Keratinocyte (primary cell): ENCODE measurements at regions not wholly inside any gene's neighbourhood (a gene's known extent, or its start where the extent isn't known, plus 50 kb on each side); places are given as distances from the start of the nearest gene placed in this dataset.

Experiments
- DNase-seq: peaks from one replicate; pipeline ENCODE4 v3.0.0-alpha.2; 2011; ENCODE audit warnings: low read depth, missing footprints, low spot score
- FAIRE-seq: peaks from 2 replicates; lab custom pipeline; 2011; peaks lifted over from hg19 to GRCh38; lab: Jason Lieb, UNC
- H2AFZ ChIP-seq: 2 replicates; pipeline ENCODE4 v1.6.0; 2012; ENCODE audit warnings: low read length, control low read depth, inconsistent platforms; ENCODE audit not compliant: control insufficient read depth
- H3K27ac ChIP-seq: 2 replicates; pipeline ENCODE4 v1.5.1; 2011; ENCODE audit warnings: low read length; ENCODE audit not compliant: control insufficient read depth, insufficient read depth
- H3K27me3 ChIP-seq: 3 replicates; pipeline ENCODE4 v1.6.0; 2011; ENCODE audit warnings: low read length; ENCODE audit not compliant: control insufficient read depth, insufficient read depth; ENCODE audit errors: extremely low read depth
- H3K36me3 ChIP-seq, 2 experiments: 2 replicates in 1 of 2; 3 replicates in 1 of 2; pipeline ENCODE4 v1.5.1; 2011; ENCODE audit warnings: low read length in 2 of 2, mild to moderate bottlenecking in 1 of 2; ENCODE audit not compliant: control insufficient read depth in 2 of 2, insufficient read depth in 2 of 2; ENCODE audit errors: extremely low read depth in 1 of 2
- H3K4me1 ChIP-seq: 3 replicates; pipeline ENCODE4 v1.5.1; 2011; ENCODE audit warnings: low read length; ENCODE audit not compliant: control insufficient read depth, insufficient read depth; ENCODE audit errors: extremely low read depth
- H3K4me2 ChIP-seq: 3 replicates; pipeline ENCODE4 v1.6.0; 2011; ENCODE audit warnings: low read depth, low read length; ENCODE audit not compliant: control insufficient read depth, insufficient read depth; ENCODE audit errors: extremely low read depth
- H3K4me3 ChIP-seq, 3 experiments: fragments of 200-600 bp in 1 of 3; sonication (generic) in 1 of 3; 2 replicates in 2 of 3; 3 replicates in 1 of 3; pipeline ENCODE4 v1.5.1; 2011 to 2016; ENCODE audit warnings: low read length in 3 of 3, mild to moderate bottlenecking in 3 of 3, control low read depth in 2 of 3, inconsistent platforms in 1 of 3, low read depth in 1 of 3, mixed read lengths in 1 of 3, mixed run types in 1 of 3, moderate library complexity in 1 of 3; ENCODE audit not compliant: control insufficient read depth in 2 of 3, insufficient read depth in 2 of 3; ENCODE audit errors: extremely low read depth in 1 of 3
- H3K79me2 ChIP-seq: 2 replicates; pipeline ENCODE4 v1.6.0; 2012; ENCODE audit warnings: low read length; ENCODE audit not compliant: control insufficient read depth, insufficient read depth
- H3K9ac ChIP-seq: 3 replicates; pipeline ENCODE4 v1.6.0; 2011; ENCODE audit warnings: low read length; ENCODE audit not compliant: control insufficient read depth, insufficient read depth; ENCODE audit errors: extremely low read depth
- H3K9me1 ChIP-seq: 3 replicates; pipeline ENCODE4 v1.6.0; 2011; ENCODE audit warnings: low read length; ENCODE audit not compliant: control insufficient read depth, insufficient read depth; ENCODE audit errors: extremely low read depth
- H3K9me3 ChIP-seq: 2 replicates; pipeline ENCODE4 v1.5.1; 2012; ENCODE audit warnings: low read depth, low read length; ENCODE audit not compliant: control insufficient read depth
- H4K20me1 ChIP-seq: 3 replicates; pipeline ENCODE4 v1.6.0; 2011; ENCODE audit warnings: low read length; ENCODE audit not compliant: control insufficient read depth, insufficient read depth; ENCODE audit errors: extremely low read depth
- EZH2 ChIP-seq: IDR thresholded peaks from one replicate; pipeline ENCODE4 v1.6.1; 2012; ENCODE audit warnings: inconsistent platforms, mild to moderate bottlenecking, low read length, moderate library complexity
- dilution Hi-C: fragments of 300-500 bp; cut with MboI; formaldehyde crosslinking; loops from one replicate; pipeline ENCODE4 v1.7.0; 2020; ENCODE audit warnings: low sequenced_read_pairs; ENCODE audit not compliant: extremely low pct_ligation_motif_present
- TF ChIP-seq, protein P1 (sequence below), 3 experiments: IDR thresholded peaks in 1 of 3; conservative IDR thresholded peaks in 1 of 3; optimal IDR thresholded peaks in 1 of 3; 2 replicates in 2 of 3; 3 replicates in 1 of 3; pipeline versions ENCODE3 to v1.5.1; 2011; ENCODE audit warnings: low read length in 3 of 3, mild to moderate bottlenecking in 3 of 3, moderate library complexity in 2 of 3, control low read depth in 1 of 3, inconsistent platforms in 1 of 3; ENCODE audit not compliant: insufficient read depth in 2 of 3; ENCODE audit errors: extremely low read depth in 1 of 3

DNA sequence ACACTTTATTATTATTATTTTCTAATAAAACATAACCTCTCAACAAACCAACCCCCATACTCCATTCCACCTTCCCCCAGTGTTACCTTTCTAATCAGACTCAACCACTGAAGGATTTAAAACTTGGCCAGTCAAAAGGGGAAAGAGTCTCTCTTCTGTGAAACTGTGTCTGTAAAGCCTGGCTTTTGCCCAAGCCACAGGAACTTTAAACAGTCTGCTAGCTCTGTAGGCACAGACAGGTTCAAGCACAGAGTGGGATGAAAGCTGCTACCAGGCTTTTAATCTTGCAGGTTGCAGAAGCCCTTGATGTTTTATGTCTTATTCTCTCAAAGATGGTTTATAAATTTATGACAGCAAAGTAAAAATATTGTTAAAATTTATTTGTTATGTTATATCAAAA lies 585.7 kb downstream of the TENT5A start:
- no peak for TF ChIP-seq EZH2
- TF ChIP-seq, protein P1, sequence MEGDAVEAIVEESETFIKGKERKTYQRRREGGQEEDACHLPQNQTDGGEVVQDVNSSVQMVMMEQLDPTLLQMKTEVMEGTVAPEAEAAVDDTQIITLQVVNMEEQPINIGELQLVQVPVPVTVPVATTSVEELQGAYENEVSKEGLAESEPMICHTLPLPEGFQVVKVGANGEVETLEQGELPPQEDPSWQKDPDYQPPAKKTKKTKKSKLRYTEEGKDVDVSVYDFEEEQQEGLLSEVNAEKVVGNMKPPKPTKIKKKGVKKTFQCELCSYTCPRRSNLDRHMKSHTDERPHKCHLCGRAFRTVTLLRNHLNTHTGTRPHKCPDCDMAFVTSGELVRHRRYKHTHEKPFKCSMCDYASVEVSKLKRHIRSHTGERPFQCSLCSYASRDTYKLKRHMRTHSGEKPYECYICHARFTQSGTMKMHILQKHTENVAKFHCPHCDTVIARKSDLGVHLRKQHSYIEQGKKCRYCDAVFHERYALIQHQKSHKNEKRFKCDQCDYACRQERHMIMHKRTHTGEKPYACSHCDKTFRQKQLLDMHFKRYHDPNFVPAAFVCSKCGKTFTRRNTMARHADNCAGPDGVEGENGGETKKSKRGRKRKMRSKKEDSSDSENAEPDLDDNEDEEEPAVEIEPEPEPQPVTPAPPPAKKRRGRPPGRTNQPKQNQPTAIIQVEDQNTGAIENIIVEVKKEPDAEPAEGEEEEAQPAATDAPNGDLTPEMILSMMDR (optimal IDR thresholded peaks at IDR 0.05 in 1 of 3, IDR thresholded peaks at IDR 0.05 in 1 of 3, conservative IDR thresholded peaks at IDR 0.05 in 1 of 3; ENCODE audit: extremely low read depth in 1 of 3, insufficient read depth in 2 of 3, low read length in 3 of 3): no peak
- Histone ChIP-seq H3K4me1 (no peaks in the 10 kb centered on the region), H3K4me3 (no peak overlapping the region), H3K9me1 (no peaks in the 10 kb centered on the region), H4K20me1 (no peaks in the 10 kb centered on the region), H3K9me3 (no peaks in the 10 kb centered on the region), H3K36me3 (no peaks in the 10 kb centered on the region), H3K27me3 (no peaks in the 10 kb centered on the region), H3K4me2 (no peak overlapping the region), H3K79me2 (no peaks in the 10 kb centered on the region), H3K9ac (no peak overlapping the region), H3K27ac (no peak overlapping the region), H2AFZ (no peak overlapping the region)
- dilution Hi-C loops: no loop called here
- DNase-seq: no peak
- FAIRE-seq: no peak

DNA sequence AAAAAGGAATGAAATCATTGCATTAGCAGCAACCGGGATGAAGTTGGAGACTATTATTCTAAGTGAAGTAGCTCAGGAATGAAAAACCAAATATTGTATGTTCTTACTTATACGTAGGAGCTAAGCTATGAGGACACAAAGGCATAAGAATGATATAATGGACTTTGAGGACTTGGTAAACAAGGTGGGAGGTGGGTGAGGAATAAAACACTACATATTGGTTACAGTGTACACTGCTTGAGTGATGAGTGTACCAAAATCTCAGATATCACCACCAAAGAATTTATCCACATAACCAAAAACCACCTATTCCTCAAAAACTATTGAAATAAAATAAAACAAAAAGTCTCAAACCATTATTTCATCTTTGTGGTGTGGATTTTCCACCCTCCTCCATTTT lies 593.5 kb downstream of the TENT5A start:
- Histone ChIP-seq H4K20me1 (no peaks in the 10 kb centered on the region), H3K27ac (no peak overlapping the region), H2AFZ (no peak overlapping the region), H3K4me2 (no peak overlapping the region), H3K9me3 (no peaks in the 10 kb centered on the region), H3K9me1 (no peaks in the 10 kb centered on the region), H3K4me3 (no peak overlapping the region), H3K27me3 (no peaks in the 10 kb centered on the region), H3K9ac (no peak overlapping the region), H3K36me3 (no peaks in the 10 kb centered on the region), H3K4me1 (no peaks in the 10 kb centered on the region), H3K79me2 (no peaks in the 10 kb centered on the region)
- no peak for DNase-seq
- FAIRE-seq: no peak
- dilution Hi-C loops: no loop called here
- TF ChIP-seq EZH2: no peak
- TF ChIP-seq, protein P1 (optimal IDR thresholded peaks at IDR 0.05 in 1 of 3, IDR thresholded peaks at IDR 0.05 in 1 of 3, conservative IDR thresholded peaks at IDR 0.05 in 1 of 3; ENCODE audit: extremely low read depth in 1 of 3, insufficient read depth in 2 of 3, low read length in 3 of 3): no peak
